Trophoblast cell (in vitro differentiated cells and primary cell): ENCODE measurements at regions not wholly inside any gene's neighbourhood (a gene's known extent, or its start where the extent isn't known, plus 50 kb on each side); places are given as distances from the start of the nearest gene placed in this dataset.
A peak's percentile ranks its signal among the peaks of the same experiment; 100 is the strongest.

ENCODE experiments used
- DNase-seq, 2 donors: peaks; one replicate each; pipeline ENCODE4 v3.0.0-alpha.2; 2016
- H2AFZ ChIP-seq: 2 replicates; pipeline ENCODE4 v1.6.1; 2013; ENCODE audit warnings: low read length, moderate library complexity, mild to moderate bottlenecking; ENCODE audit not compliant: insufficient read depth, poor library complexity
- H2AK5ac ChIP-seq: 2 replicates; pipeline ENCODE4 v1.6.1; 2013; ENCODE audit warnings: mild to moderate bottlenecking, low read length
- H2BK120ac ChIP-seq: 2 replicates; pipeline ENCODE4 v1.6.1; 2013; ENCODE audit warnings: low read length, mild to moderate bottlenecking, moderate library complexity; ENCODE audit not compliant: insufficient read depth, poor library complexity
- H2BK12ac ChIP-seq: 2 replicates; pipeline ENCODE4 v1.6.1; 2013; ENCODE audit warnings: mild to moderate bottlenecking, low read length, moderate library complexity
- H2BK5ac ChIP-seq: 2 replicates; pipeline ENCODE4 v1.6.1; 2013; ENCODE audit warnings: low read length, low read depth, moderate library complexity, mild to moderate bottlenecking; ENCODE audit not compliant: poor library complexity
- H3K14ac ChIP-seq: 2 replicates; pipeline ENCODE4 v1.6.1; 2013; ENCODE audit warnings: mild to moderate bottlenecking, low read length
- H3K18ac ChIP-seq: 2 replicates; pipeline ENCODE4 v1.6.1; 2013; ENCODE audit warnings: mild to moderate bottlenecking, low read length
- H3K23ac ChIP-seq: 2 replicates; pipeline ENCODE4 v1.6.1; 2013; ENCODE audit warnings: low read length
- H3K27ac ChIP-seq: 2 replicates; pipeline ENCODE4 v1.5.1; 2013; ENCODE audit warnings: low read depth, mild to moderate bottlenecking, inconsistent platforms, low read length, moderate library complexity
- H3K27me3 ChIP-seq: 2 replicates; pipeline ENCODE4 v1.6.1; 2013; ENCODE audit warnings: inconsistent platforms, mild to moderate bottlenecking, low read length, moderate library complexity; ENCODE audit not compliant: insufficient read depth
- H3K36me3 ChIP-seq, 2 experiments: 1 replicate in 1 of 2; 2 replicates in 1 of 2; pipeline ENCODE4 v1.6.1; 2013; ENCODE audit warnings: low read length in 2 of 2, mild to moderate bottlenecking in 2 of 2, moderate library complexity in 1 of 2; ENCODE audit not compliant: insufficient read depth in 2 of 2, control insufficient read depth in 1 of 2
- H3K4ac ChIP-seq: 2 replicates; pipeline ENCODE4 v1.6.1; 2013; ENCODE audit warnings: low read depth, mild to moderate bottlenecking, low read length, moderate library complexity
- H3K4me1 ChIP-seq, 2 experiments: 1 replicate in 1 of 2; 2 replicates in 1 of 2; pipeline ENCODE4 v1.6.1; 2013; ENCODE audit warnings: low read length in 2 of 2, mild to moderate bottlenecking in 2 of 2, moderate library complexity in 1 of 2; ENCODE audit not compliant: insufficient read depth in 2 of 2, control insufficient read depth in 1 of 2
- H3K4me2 ChIP-seq: 2 replicates; pipeline ENCODE4 v1.6.1; 2013; ENCODE audit warnings: inconsistent platforms, mild to moderate bottlenecking, low read length, moderate library complexity
- H3K4me3 ChIP-seq: 2 replicates; pipeline ENCODE4 v1.5.1; 2013; ENCODE audit warnings: mild to moderate bottlenecking, low read depth, low read length, inconsistent platforms
- H3K79me1 ChIP-seq: one replicate; pipeline ENCODE4 v1.6.1; 2013; ENCODE audit warnings: low read length
- H3K79me2 ChIP-seq: 2 replicates; pipeline ENCODE4 v1.6.1; 2013; ENCODE audit warnings: low read length, mild to moderate bottlenecking; ENCODE audit not compliant: control insufficient read depth, insufficient read depth, poor library complexity
- H3K9ac ChIP-seq: 2 replicates; pipeline ENCODE4 v1.6.1; 2013; ENCODE audit warnings: mild to moderate bottlenecking, low read length
- H3K9me3 ChIP-seq: 2 replicates; pipeline ENCODE4 v1.6.1; 2013; ENCODE audit warnings: low read depth, mild to moderate bottlenecking, control low read depth, inconsistent platforms, low read length; ENCODE audit not compliant: insufficient read depth
- H4K12ac ChIP-seq: 2 replicates; pipeline ENCODE4 v1.6.1; 2013; ENCODE audit warnings: low read depth, mild to moderate bottlenecking, low read length, moderate library complexity
- H4K8ac ChIP-seq: 2 replicates; pipeline ENCODE4 v1.6.1; 2013; ENCODE audit warnings: low read depth, mild to moderate bottlenecking, low read length, moderate library complexity
- H4K91ac ChIP-seq: one replicate; pipeline ENCODE4 v1.6.1; 2013; ENCODE audit warnings: low read depth, mild to moderate bottlenecking, low read length, moderate library complexity
- WGBS: extraction: QIAGEN DNeasy Blood & Tissue Kit; methylation state at CpG from one replicate; pipeline ENCODE4 v1.1.7; 2013; ENCODE audit warnings: missing lambda C conversion rate; ENCODE audit not compliant: insufficient read length, insufficient coverage; ENCODE audit errors: extremely low coverage; 5-methylcytosine and 5-hydroxymethylcytosine counted together

GRCh38 chr5:158207733-158208132, 348.8 kb upstream of the CLINT1 start:
- H2AK5ac ChIP-seq, result no peak overlapping the region
- H2BK12ac ChIP-seq, result no peak overlapping the region
- H4K91ac ChIP-seq, result no peak overlapping the region
- H3K36me3 ChIP-seq, result no peaks in the 10 kb centered on the region
- H3K23ac ChIP-seq, result no peak overlapping the region
- H2BK5ac ChIP-seq, result no peak overlapping the region
- no peak overlapping the region for H3K4ac ChIP-seq
- no peaks in the 10 kb centered on the region for H3K4me1 ChIP-seq
- no peak overlapping the region for H3K4me3 ChIP-seq
- H3K27me3 ChIP-seq, result no peaks in the 10 kb centered on the region
- no peak overlapping the region for H3K9ac ChIP-seq
- H4K8ac ChIP-seq, result no peak overlapping the region
- no CpG with 5 or more reads among the region's 10 CpGs for WGBS
- no peak overlapping the region for H3K14ac ChIP-seq
- H2BK120ac ChIP-seq, result no peak overlapping the region
- H3K79me2 ChIP-seq, result no peaks in the 10 kb centered on the region
- H4K12ac ChIP-seq, result no peak overlapping the region
- no peaks in the 10 kb centered on the region for H3K9me3 ChIP-seq
- H3K27ac ChIP-seq, result no peak overlapping the region
- no peak overlapping the region for H2AFZ ChIP-seq
- no peak overlapping the region for H3K18ac ChIP-seq
- no peaks in the 10 kb centered on the region for H3K79me1 ChIP-seq
- no peak for DNase-seq
- H3K4me2 ChIP-seq, result no peak overlapping the region

DNA sequence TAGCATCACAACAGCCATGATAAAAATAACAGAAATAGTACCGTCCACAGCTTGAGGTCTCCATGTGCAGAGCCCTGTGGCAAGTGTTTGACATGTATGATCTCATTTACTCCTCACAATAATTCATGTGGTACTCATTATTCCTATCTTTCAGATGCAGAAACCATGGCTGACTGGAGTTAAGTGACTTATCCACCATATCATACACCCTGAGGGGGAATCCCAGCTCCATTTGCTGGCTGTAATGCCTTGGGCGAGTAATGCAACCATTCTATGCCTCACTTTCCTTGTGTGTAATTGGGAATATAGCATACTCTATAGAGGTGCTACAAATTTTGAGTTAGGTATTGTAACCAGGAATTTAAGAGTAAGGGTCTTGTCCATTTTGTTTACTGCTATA, 347.0 kb upstream of the CLINT1 start:
- Histone ChIP-seq H2BK12ac (no peak overlapping the region), H3K4me1 (no peaks in the 10 kb centered on the region), H2AFZ (no peak overlapping the region), H3K4ac (no peak overlapping the region), H3K4me2 (no peak overlapping the region), H4K8ac (no peak overlapping the region), H3K79me2 (no peaks in the 10 kb centered on the region), H4K91ac (no peak overlapping the region), H2AK5ac (no peak overlapping the region), H4K12ac (no peak overlapping the region), H3K27ac (no peak overlapping the region), H3K4me3 (no peak overlapping the region), H3K36me3 (no peaks in the 10 kb centered on the region), H3K9me3 (no peaks in the 10 kb centered on the region), H3K79me1 (no peaks in the 10 kb centered on the region), H2BK120ac (no peak overlapping the region), H3K9ac (no peak overlapping the region), H3K27me3 (no peaks in the 10 kb centered on the region), H2BK5ac (no peak overlapping the region), H3K14ac (no peak overlapping the region), H3K23ac (no peak overlapping the region), H3K18ac (no peak overlapping the region)
- peak in 1 of 2 donors; percentile 3 for DNase-seq
- no CpG with 5 or more reads among the region's 2 CpGs for WGBS

- H3K27me3 ChIP-seq, result no peaks in the 10 kb centered on the region
- H3K4me3 ChIP-seq, result no peak overlapping the region
- no peaks in the 10 kb centered on the region for H3K79me1 ChIP-seq
- no peak overlapping the region for H2AK5ac ChIP-seq
- H3K27ac ChIP-seq, result no peak overlapping the region
- H3K14ac ChIP-seq, result no peak overlapping the region
- no peak overlapping the region for H2BK12ac ChIP-seq
- no peaks in the 10 kb centered on the region for H3K79me2 ChIP-seq
- H3K4me2 ChIP-seq, result no peak overlapping the region
- H3K4me1 ChIP-seq, result no peaks in the 10 kb centered on the region
- H3K36me3 ChIP-seq, result no peaks in the 10 kb centered on the region
- no peak overlapping the region for H3K23ac ChIP-seq
- no peak overlapping the region for H3K4ac ChIP-seq
- no peaks in the 10 kb centered on the region for H3K9me3 ChIP-seq
- H2BK120ac ChIP-seq, result no peak overlapping the region
- H2AFZ ChIP-seq, result no peak overlapping the region
- no peak overlapping the region for H3K18ac ChIP-seq
- H3K9ac ChIP-seq, result no peak overlapping the region
- WGBS, result no CpG with 5 or more reads among the region's 8 CpGs
- H2BK5ac ChIP-seq, result no peak overlapping the region
- no peak for DNase-seq
- H4K91ac ChIP-seq, result no peak overlapping the region
- H4K8ac ChIP-seq, result no peak overlapping the region
- no peak overlapping the region for H4K12ac ChIP-seq
Measured at GRCh38 chr5:158203261-158203660, 344.3 kb upstream of the CLINT1 start.

GRCh38 chr5:158202801-158203200, 343.9 kb upstream of the CLINT1 start:
- no peak overlapping the region for H2AK5ac ChIP-seq
- no peak overlapping the region for H2AFZ ChIP-seq
- no peak overlapping the region for H3K4me2 ChIP-seq
- H3K4ac ChIP-seq, result no peak overlapping the region
- H3K18ac ChIP-seq, result no peak overlapping the region
- no peak overlapping the region for H3K23ac ChIP-seq
- H3K79me1 ChIP-seq, result no peaks in the 10 kb centered on the region
- H3K4me1 ChIP-seq, result no peaks in the 10 kb centered on the region
- no CpG with 5 or more reads among the region's 7 CpGs for WGBS
- no peak overlapping the region for H3K9ac ChIP-seq
- H4K12ac ChIP-seq, result no peak overlapping the region
- no peak overlapping the region for H4K8ac ChIP-seq
- no peaks in the 10 kb centered on the region for H3K9me3 ChIP-seq
- no peak overlapping the region for H4K91ac ChIP-seq
- H3K4me3 ChIP-seq, result no peak overlapping the region
- no peaks in the 10 kb centered on the region for H3K36me3 ChIP-seq
- H2BK120ac ChIP-seq, result no peak overlapping the region
- no peak for DNase-seq
- no peak overlapping the region for H2BK12ac ChIP-seq
- H3K79me2 ChIP-seq, result no peaks in the 10 kb centered on the region
- no peak overlapping the region for H3K14ac ChIP-seq
- no peak overlapping the region for H3K27ac ChIP-seq
- H3K27me3 ChIP-seq, result no peaks in the 10 kb centered on the region
- no peak overlapping the region for H2BK5ac ChIP-seq
